Anterior cingulate cortex (tissue), 58 donors: ENCODE measurements at regions not wholly inside any gene's neighbourhood (a gene's known extent, or its start where the extent isn't known, plus 50 kb on each side); places are given as distances from the start of the nearest gene placed in this dataset.

Experiments used
- DNase-seq, 58 donors: peaks; one replicate each; lab custom pipeline; 2025; lab: John Stamatoyannopoulos, UW

DNA sequence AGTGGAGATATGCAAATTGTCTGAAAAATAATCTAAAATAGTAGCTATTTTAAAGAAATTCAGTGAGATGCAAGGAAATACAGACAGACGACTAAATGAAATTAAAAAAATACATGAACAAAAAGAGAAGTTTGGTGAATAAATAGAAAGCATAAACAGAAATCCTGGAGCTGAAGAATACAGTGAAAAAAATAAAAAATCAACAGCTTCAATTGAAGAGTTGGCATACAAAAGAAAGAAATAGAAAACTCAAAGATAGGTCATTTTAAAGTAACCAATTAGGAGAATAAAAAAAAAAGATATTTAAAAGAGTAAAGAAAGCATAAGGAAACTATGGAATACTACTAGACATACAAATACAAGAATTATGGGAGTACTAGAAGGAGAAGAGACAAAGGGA, 2191.5 kb upstream of the PCDH20 start:
- DNase-seq: no peak

DNA sequence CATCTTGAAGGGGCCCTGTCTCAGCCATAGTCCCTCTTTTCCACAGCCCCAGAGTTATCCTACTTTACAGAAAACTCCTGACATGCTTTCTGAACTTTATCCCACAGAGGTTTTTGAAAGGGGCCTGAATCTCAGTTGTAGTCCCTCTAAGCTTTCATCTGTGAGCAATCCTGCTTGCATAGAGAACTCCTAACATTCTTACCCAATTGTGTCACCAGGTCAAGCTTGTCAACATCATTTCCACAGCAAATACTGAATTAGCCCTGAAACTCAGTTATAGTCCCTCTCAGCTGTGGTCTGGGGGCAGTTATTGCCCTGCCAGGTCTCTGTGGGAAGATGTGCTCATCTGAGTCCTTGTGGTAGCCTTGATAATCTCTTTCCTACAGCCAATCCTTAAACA, 2190.3 kb upstream of the PCDH20 start:
- DNase-seq: no peak

DNA sequence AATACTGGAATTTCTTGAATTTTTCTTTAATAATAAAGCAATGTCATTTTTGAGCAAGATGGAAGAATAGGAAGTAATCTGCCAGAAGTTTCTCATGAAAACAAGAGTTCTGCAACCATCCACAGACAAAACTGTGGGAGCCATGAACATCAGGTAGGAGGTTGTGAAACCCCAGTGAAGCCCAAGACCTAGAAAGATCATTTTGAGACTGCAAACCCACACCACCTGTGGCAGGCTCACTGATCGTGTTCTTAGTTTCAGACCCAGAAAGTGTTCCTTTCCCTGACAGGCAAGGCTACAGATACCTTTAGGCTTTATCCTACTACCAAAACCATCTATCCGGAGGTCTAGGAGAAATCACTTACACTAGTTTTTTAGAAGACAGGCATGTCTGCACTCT, 2189.8 kb upstream of the PCDH20 start:
- no peak for DNase-seq

GRCh38 chr13:63595811-63596210, 2180.2 kb upstream of the PCDH20 start:
- no peak for DNase-seq

- DNase-seq: no peak
Observed at GRCh38 chr13:63586467-63586866, 2170.8 kb upstream of the PCDH20 start.

GRCh38 chr13:63578796-63579195, 2163.1 kb upstream of the PCDH20 start:
- DNase-seq: no peak

- DNase-seq: no peak
Observed at GRCh38 chr13:63567031-63567430, 2151.4 kb upstream of the PCDH20 start.

DNA sequence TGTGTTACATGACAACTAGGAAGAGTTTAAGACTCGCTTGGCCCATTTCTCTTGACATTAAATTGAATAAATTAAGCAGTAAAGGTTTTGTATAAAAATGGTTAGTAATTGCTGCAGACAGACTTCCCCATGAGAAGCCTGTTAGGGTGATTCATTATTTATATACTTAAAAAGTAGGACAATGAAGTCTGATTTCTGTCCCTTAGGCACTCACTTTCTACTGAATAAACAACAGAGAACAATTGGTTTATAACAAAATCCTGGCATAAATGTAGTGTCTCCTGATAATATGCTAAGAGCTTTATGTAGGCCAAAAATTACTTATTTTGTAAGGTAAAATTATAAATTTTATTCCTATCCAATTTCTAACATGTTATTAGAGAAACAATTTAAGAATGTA, 2138.5 kb upstream of the PCDH20 start:
- no peak for DNase-seq

GRCh38 chr13:63551731-63552130, 2136.1 kb upstream of the PCDH20 start:
- no peak for DNase-seq

DNA sequence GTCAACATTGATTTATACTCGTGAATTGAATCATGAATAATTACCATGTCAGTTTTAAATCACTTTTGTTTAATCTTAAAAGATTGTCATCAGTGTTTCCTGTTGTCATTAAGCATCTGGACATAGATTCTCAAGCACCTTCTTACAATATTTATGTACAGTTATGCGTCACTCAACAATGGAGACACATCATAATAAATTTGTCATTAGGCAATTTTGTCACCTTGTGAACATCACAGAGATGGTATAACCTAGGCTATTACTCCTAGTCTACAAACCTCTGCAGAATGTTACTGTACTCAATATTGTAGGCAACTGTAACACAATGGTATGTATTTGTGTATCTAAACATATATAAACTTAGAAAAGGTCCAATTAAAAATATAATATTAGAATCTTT, 2130.9 kb upstream of the PCDH20 start:
- no peak for DNase-seq

DNA sequence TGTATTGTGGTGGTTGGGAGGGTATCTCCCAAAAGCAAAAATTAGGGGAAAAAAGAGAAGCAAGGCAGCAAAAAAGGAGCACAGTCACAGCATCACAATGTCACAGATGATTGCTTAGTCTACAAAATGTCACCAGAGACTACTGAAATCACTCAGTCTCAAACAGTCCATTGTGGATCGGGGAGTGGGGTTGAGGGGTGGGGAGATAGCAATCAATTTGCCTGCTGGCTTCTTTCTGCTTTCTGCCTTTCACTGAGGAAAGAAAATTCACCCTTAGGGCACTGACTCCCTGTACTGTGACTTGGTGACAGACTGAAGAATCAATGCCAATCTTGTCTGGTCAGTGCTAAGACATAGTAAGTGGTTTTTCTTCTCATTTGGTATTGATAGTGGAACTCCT, 2127.1 kb upstream of the PCDH20 start:
- no peak for DNase-seq

- DNase-seq: no peak
Observed at GRCh38 chr13:63541336-63541735, 2125.7 kb upstream of the PCDH20 start.

- DNase-seq: no peak
Observed at GRCh38 chr13:63540061-63540460, 2124.4 kb upstream of the PCDH20 start.

DNA sequence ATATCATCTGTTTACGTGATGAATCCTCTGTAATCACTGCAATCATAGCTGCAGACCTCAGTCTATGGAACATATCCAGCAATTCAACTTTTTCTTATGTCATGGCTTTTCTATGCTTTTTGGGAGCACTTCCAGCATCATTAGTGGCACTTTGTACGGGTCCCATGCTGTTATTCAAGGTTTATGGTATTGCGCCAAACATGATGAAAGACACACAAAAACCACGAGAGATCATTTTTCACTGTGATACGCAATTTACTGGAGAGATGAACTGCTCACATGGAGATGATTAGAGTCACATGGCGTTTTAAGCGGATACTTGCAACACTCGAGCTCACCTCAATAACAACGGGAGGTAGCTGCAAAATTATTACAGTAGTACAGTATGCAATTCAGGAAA, 2101.7 kb upstream of the PCDH20 start:
- DNase-seq: no peak

DNA sequence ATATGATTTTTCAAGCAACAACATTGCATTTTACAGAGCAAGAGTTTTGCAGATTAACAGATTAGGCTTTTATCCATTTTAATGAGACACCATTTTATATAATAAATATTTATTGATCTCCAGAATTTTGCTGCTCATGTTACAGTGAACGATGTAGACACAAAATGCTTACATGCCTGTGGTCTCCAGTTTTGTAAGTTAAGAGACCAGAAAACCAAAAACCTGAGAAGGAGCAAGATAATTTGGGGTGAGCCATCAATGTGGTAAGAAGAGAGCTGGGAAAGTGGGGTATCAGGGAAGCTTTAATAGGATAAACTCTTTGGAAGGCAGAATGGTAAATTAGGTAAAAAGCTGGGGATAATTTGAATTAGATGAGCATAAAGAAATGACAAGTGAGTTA, 2100.5 kb upstream of the PCDH20 start:
- no peak for DNase-seq

- DNase-seq: no peak
Observed at GRCh38 chr13:63514886-63515285, 2099.2 kb upstream of the PCDH20 start.

- no peak for DNase-seq
Observed at GRCh38 chr13:63512095-63512494, 2096.4 kb upstream of the PCDH20 start.

DNA sequence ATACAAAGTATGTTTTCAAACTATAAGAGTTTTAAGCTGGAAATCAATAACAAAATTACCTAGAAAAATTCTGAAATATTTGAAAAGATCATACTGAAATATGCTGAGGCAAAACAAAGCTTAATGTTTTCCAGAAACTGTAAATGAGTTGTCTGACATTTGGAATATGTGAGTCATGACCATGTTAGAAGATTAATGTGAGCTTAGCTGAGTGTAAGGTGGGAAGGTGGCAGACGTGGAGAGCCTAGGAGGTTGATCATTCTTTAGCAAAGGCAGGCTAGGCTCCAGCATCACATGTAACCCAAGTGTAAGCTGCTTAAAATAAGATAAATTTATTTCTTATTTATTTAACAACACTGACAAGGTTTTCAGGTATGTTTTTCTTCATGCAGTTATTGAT, 2086.1 kb upstream of the PCDH20 start:
- DNase-seq: no peak

DNA sequence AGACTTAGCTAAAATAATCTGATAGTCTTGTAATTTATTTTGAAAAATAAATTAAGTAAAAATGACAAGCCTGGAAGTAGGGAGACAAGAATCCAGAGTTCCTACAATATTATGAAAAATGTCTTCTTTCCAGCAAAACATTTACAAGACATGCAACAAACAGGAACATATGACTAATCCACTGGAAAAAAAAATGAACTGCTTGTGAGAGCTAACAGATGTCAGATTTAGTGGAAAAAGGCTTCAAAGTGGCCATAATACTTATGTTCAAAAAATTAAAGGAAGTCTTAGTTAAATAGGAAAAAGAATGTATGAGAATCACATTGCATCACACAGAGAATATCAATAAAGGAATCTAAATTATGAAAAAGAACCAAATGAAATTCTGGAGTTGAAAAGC, 2082.0 kb upstream of the PCDH20 start:
- DNase-seq: no peak

DNA sequence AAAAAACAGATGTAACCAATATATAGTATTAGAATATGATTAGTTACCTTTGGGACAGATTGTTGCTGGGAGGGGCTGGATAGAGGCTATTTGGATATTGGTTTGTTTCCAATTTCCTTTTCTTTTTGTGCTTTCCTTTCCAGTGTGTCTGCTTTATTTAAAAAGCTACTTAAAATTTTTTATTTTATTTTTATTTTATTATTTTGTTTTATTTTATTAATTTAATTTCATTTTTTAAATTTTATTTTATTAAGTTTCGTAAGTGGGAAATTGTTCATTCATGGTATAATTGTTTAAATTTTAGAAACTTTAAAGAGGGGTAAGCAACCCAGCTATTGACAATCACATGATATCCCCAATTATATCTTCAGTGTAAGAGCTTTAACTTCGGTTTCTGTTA, 2077.0 kb upstream of the PCDH20 start:
- DNase-seq: no peak

DNA sequence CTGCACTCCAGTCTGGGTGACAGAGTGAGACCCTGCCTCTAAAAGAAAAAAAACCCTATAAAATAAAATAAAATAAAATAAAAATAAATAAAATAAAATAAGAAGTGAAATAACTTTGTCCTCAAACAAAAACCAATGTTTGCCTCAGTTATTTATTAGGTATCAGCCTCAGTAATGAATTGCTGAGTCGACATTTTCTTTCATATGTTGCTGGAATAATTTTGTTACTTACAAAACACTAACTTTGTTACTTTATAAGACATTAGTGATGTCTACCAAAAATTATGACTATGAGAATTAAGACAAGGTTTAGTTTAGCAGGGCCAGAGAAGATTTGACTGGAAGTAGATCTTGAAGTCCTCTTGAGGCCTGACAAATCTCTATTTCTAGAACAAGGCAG, 2074.5 kb upstream of the PCDH20 start:
- DNase-seq: no peak

DNA sequence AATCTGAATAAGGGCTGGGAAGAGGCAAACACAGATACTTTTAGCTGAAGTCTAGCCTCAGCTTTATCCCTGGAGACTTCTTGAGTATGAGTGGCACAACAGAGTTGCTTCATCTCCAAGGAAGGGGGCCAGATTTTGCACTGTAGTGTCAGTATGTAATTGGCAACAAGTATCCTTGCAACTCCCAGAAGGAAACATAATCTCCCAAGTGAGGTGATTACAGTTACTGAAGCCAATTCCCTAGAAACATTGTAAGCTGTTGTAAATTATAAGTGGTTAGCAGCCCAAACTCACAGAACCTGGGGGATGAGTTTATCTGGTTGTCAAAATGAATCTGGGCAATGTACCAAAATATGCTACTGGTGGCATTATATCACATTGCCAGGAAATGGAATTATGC, 2065.7 kb upstream of the PCDH20 start:
- DNase-seq: no peak

DNA sequence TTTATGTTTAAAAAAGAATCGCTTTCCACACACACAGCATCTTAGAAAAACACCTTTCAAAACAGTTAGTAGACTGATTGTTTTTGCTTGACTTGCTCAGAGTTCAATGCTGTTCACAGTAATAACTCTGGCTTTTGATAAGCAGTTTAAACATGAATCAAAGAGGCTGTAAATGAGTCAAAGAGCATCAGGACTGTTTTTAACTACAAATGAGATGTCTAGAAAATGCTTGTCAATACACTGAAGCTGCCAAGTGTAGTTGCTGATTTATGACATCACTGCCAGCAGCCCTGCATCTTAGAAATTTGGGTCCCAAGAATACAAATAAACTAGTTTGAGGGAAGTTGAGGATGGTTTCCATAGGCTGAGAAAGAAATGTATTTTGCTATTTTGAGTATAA, 2057.1 kb upstream of the PCDH20 start:
- DNase-seq: no peak
